Spleen (tissue), 7 donors: ENCODE measurements at regions not wholly inside any gene's neighbourhood (a gene's known extent, or its start where the extent isn't known, plus 50 kb on each side); places are given as distances from the start of the nearest gene placed in this dataset.

Experiments used
- POLR2A ChIP-seq, 3 donors: fragments of 450-650 bp; IDR thresholded peaks; one replicate each; pipeline ENCODE4 v1.5.1; 2017; ENCODE audit warnings: antibody characterized with exemption in 3 of 3, mild to moderate bottlenecking in 1 of 3
- POLR2AphosphoS5 ChIP-seq, 3 donors: sonication (generic); formaldehyde crosslinking; IDR thresholded peaks; one replicate each; pipeline ENCODE4 v1.5.1; 2017; ENCODE audit warnings: antibody characterized with exemption in 3 of 3
- TF ChIP-seq, protein P1 (sequence below), 11 experiments: fragments of 200-600 bp in 7 of 11; fragments of 450-650 bp in 4 of 11; sonication (generic) in 4 of 11; IDR thresholded peaks in 8 of 11; conservative IDR thresholded peaks in 3 of 11; 1 replicate in 7 of 11; 2 replicates in 4 of 11; pipeline versions ENCODE4 v1.4.0 to v1.8.0; 2016 to 2021; ENCODE audit warnings: antibody characterized with exemption in 11 of 11, inconsistent platforms in 4 of 11, mild to moderate bottlenecking in 1 of 11
- donor health status: DM: no; HTN: no; CAD: no; lungs with moderate emphysema.
- donor health status: DM: no; HTN: no; CAD: no.
- donor health status: DM: no; HTN: no; CAD: no.

DNA sequence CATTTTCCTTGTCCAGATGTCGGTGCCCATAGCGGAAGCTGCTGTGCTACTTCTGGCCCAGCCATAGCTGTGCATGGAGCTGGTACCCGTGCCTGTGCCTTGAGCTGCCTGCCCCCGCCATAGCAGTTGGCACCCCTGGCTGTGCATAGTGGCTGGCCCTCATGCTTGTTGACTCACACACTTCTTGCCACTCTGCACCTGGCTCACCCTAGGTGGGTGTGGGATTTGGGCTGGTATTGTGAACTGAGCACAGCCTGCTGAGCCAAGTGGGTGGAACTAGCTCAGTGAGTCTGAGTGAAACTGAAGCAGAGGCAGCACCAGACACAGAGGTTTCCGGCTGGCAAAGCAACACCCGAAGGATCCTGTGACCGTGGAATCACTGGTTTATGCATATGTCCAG is 689.5 kb upstream of the EYS start:
- TF ChIP-seq POLR2A (IDR thresholded peaks at IDR 0.05) (no peak), POLR2AphosphoS5 (IDR thresholded peaks at IDR 0.05) (no peak)
- TF ChIP-seq, protein P1, sequence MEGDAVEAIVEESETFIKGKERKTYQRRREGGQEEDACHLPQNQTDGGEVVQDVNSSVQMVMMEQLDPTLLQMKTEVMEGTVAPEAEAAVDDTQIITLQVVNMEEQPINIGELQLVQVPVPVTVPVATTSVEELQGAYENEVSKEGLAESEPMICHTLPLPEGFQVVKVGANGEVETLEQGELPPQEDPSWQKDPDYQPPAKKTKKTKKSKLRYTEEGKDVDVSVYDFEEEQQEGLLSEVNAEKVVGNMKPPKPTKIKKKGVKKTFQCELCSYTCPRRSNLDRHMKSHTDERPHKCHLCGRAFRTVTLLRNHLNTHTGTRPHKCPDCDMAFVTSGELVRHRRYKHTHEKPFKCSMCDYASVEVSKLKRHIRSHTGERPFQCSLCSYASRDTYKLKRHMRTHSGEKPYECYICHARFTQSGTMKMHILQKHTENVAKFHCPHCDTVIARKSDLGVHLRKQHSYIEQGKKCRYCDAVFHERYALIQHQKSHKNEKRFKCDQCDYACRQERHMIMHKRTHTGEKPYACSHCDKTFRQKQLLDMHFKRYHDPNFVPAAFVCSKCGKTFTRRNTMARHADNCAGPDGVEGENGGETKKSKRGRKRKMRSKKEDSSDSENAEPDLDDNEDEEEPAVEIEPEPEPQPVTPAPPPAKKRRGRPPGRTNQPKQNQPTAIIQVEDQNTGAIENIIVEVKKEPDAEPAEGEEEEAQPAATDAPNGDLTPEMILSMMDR (IDR thresholded peaks at IDR 0.05 in 8 of 11, conservative IDR thresholded peaks at IDR 0.05 in 3 of 11) = no peak
